GM18867 (cell line): ENCODE measurements at regions not wholly inside any gene's neighbourhood (a gene's known extent, or its start where the extent isn't known, plus 50 kb on each side); places are given as distances from the start of the nearest gene placed in this dataset.
"Not testable (repeated sequence)": the region's sequence is repeated elsewhere in the genome, so short reads cannot be mapped to it uniquely, and the experiment has no call there.

Source experiments
- ATAC-seq: cut with Tn5 transposase; IDR thresholded peaks from one replicate; pipeline ENCODE4 v1.9.1; 2021; ENCODE audit warnings: mild to moderate bottlenecking, moderate library complexity; ENCODE audit not compliant: unreplicated experiment

GRCh38 chr2:102871707-102872106, 109.9 kb downstream of the TMEM182 start:
- no peak for ATAC-seq

GRCh38 chr2:102872388-102872787, 110.6 kb downstream of the TMEM182 start:
- ATAC-seq = no peak

GRCh38 chr2:102879513-102879912, 117.7 kb downstream of the TMEM182 start:
- not testable (repeated sequence) for ATAC-seq

GRCh38 chr2:102880731-102881130, 118.9 kb downstream of the TMEM182 start:
- no peak for ATAC-seq

- no peak for ATAC-seq
These were observed 124.5 kb downstream of the TMEM182 start for GRCh38 chr2:102886216-102886893.

- no peak for ATAC-seq
These were observed 126.7 kb downstream of the TMEM182 start for GRCh38 chr2:102888514-102888913.

- ATAC-seq = no peak
These were observed 129.5 kb downstream of the TMEM182 start for GRCh38 chr2:102891296-102891695.

- no peak for ATAC-seq
These were observed 131.0 kb downstream of the TMEM182 start for GRCh38 chr2:102892698-102893310.

GRCh38 chr2:102893870-102894269, 132.0 kb downstream of the TMEM182 start:
- ATAC-seq = no peak

- ATAC-seq = no peak
These were observed 133.5 kb downstream of the TMEM182 start for GRCh38 chr2:102895376-102895775.

- not testable (repeated sequence) for ATAC-seq
These were observed 147.4 kb downstream of the TMEM182 start for GRCh38 chr2:102909240-102909639.

GRCh38 chr2:102910724-102911123, 148.9 kb downstream of the TMEM182 start:
- ATAC-seq = no peak

- ATAC-seq = no peak
These were observed 153.3 kb downstream of the TMEM182 start for GRCh38 chr2:102915128-102915527.

GRCh38 chr2:102922321-102922720, 160.5 kb downstream of the TMEM182 start:
- no peak for ATAC-seq

- ATAC-seq = no peak
These were observed 163.2 kb downstream of the TMEM182 start for GRCh38 chr2:102925003-102925402.

GRCh38 chr2:102927854-102928267, 166.0 kb downstream of the TMEM182 start:
- ATAC-seq = no peak

- ATAC-seq = no peak
These were observed 167.9 kb downstream of the TMEM182 start for GRCh38 chr2:102929721-102930120.

- ATAC-seq = no peak
These were observed 170.7 kb downstream of the TMEM182 start for GRCh38 chr2:102932501-102932900.

GRCh38 chr2:102939207-102939606, 177.4 kb downstream of the TMEM182 start:
- ATAC-seq = no peak

- ATAC-seq = no peak
These were observed 178.9 kb downstream of the TMEM182 start for GRCh38 chr2:102940684-102941083.

- no peak for ATAC-seq
These were observed 180.3 kb downstream of the TMEM182 start for GRCh38 chr2:102942107-102942506.

- no peak for ATAC-seq
These were observed 181.4 kb downstream of the TMEM182 start for GRCh38 chr2:102943251-102943650.
